HCT116 (cell line): ENCODE measurements at regions not wholly inside any gene's neighbourhood (a gene's known extent, or its start where the extent isn't known, plus 50 kb on each side); places are given as distances from the start of the nearest gene placed in this dataset.

Source experiments
- CTCF ChIP-seq, 3 experiments: fragments of 200-600 bp in 1 of 3; sonication (generic) in 1 of 3; IDR thresholded peaks in 2 of 3; conservative IDR thresholded peaks in 1 of 3; 2 replicates each; pipeline ENCODE4 v1.5.1; 2012 to 2017; ENCODE audit warnings: low read depth in 2 of 3, low read length in 2 of 3, antibody characterized with exemption in 1 of 3, borderline replicate concordance in 1 of 3, control low read depth in 1 of 3, mild to moderate bottlenecking in 1 of 3, mixed read lengths in 1 of 3, mixed run types in 1 of 3, moderate library complexity in 1 of 3; ENCODE audit not compliant: insufficient read depth in 1 of 3
- EZH2 ChIP-seq: fragments of 200-600 bp; sonication (generic); IDR thresholded peaks from 2 replicates; pipeline ENCODE4 v1.6.1; 2017; ENCODE audit warnings: antibody characterized with exemption, mixed run types
- JUND ChIP-seq: IDR thresholded peaks from 2 replicates; pipeline ENCODE4 v1.6.1; 2012
- POLR2A ChIP-seq: IDR thresholded peaks from 2 replicates; pipeline ENCODE4 v1.7.0; 2011; ENCODE audit warnings: borderline replicate concordance; ENCODE audit not compliant: insufficient read depth, insufficient read length; ENCODE audit errors: extremely low read depth
- RAD21 ChIP-seq: IDR thresholded peaks from 2 replicates; pipeline ENCODE4 v1.6.1; 2012; ENCODE audit warnings: low read depth, mild to moderate bottlenecking
- YY1 ChIP-seq: IDR thresholded peaks from 2 replicates; pipeline ENCODE4 v1.6.1; 2011; ENCODE audit warnings: low read length, low read depth, moderate library complexity, mild to moderate bottlenecking; ENCODE audit not compliant: insufficient replicate concordance; ENCODE audit errors: extremely low read depth

GRCh38 chr7:54663603-54664234, 95.3 kb downstream of the SEC61G start:
- no peak for TF ChIP-seq EZH2
- no peak for TF ChIP-seq RAD21
- no peak for TF ChIP-seq JUND
- TF ChIP-seq CTCF (IDR thresholded peaks at IDR 0.05 in 2 of 3, conservative IDR thresholded peaks at IDR 0.05 in 1 of 3; ENCODE audit: borderline replicate concordance in 1 of 3, insufficient read depth in 1 of 3, low read depth in 2 of 3, low read length in 2 of 3): no peak
- no peak for TF ChIP-seq POLR2A
- TF ChIP-seq YY1: no peak
